Right atrium auricular region (tissue), 2 donors: ENCODE measurements at regions not wholly inside any gene's neighbourhood (a gene's known extent, or its start where the extent isn't known, plus 50 kb on each side); places are given as distances from the start of the nearest gene placed in this dataset.
"Not testable (repeated sequence)": the region's sequence is repeated elsewhere in the genome, so short reads cannot be mapped to it uniquely, and the experiment has no call there.

Source experiments
- DNase-seq: peaks from one replicate; pipeline ENCODE4 v3.0.0-alpha.2; 2019; ENCODE audit warnings: low spot score
- H3K27ac ChIP-seq, 2 donors: fragments of 200-600 bp; sonication (generic); 1 replicate in 1 of 2; 2 replicates in 1 of 2; pipeline ENCODE4 v1.5.1; 2016 to 2019
- H3K27me3 ChIP-seq, 2 donors: fragments of 200-600 bp; sonication (generic); one replicate each; pipeline versions ENCODE4 v1.5.1 to v1.6.0; 2017 to 2019
- H3K36me3 ChIP-seq: fragments of 200-600 bp; sonication (generic); one replicate; pipeline ENCODE4 v1.5.1; 2016
- H3K4me1 ChIP-seq, 2 donors: fragments of 200-600 bp; sonication (generic); one replicate each; pipeline versions ENCODE4 v1.5.1 to v1.6.0; 2017 to 2019
- H3K4me3 ChIP-seq, 2 donors: fragments of 200-600 bp; sonication (generic); 1 replicate in 1 of 2; 2 replicates in 1 of 2; pipeline ENCODE4 v1.5.1; 2017 to 2019; ENCODE audit warnings: mild to moderate bottlenecking in 1 of 2, moderate library complexity in 1 of 2
- H3K9me3 ChIP-seq, 2 donors: fragments of 200-600 bp; sonication (generic); one replicate each; pipeline ENCODE4 v1.5.1; 2019
- CTCF ChIP-seq, 2 donors: fragments of 200-600 bp; sonication (generic); IDR thresholded peaks; one replicate each; pipeline ENCODE4 v1.5.1; 2019; ENCODE audit warnings: antibody characterized with exemption in 2 of 2

DNA sequence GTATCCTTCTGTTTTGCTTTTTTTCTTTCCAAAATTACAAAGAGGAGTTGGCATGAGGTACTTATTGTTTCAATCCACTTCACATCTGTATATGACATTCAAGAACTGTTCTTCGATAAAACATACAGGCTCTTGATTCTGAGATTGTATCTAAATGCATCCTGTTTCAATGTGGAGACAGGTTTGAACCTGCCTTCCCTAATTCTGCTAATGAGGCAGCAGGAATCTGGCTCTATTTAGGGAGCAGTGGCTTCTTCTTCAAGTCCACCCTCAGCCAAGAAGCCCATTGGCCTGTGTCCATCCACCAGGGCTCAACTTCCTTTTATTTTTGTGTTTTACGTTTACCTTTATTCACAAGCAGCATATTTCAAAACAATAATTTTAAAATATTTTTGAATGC lies 84.8 kb upstream of the PIK3C3 start:
- Histone ChIP-seq H3K27ac (no peak overlapping the region), H3K4me3 (no peak overlapping the region), H3K36me3 (no peaks in the 10 kb centered on the region)

GRCh38 chr18:41865796-41866195 lies 89.2 kb upstream of the PIK3C3 start:
- not testable (repeated sequence) for DNase-seq, H3K4me1 ChIP-seq, H3K36me3 ChIP-seq, H3K27me3 ChIP-seq, H3K4me3 ChIP-seq, H3K27ac ChIP-seq, H3K9me3 ChIP-seq

More for the DNA sequence above, 84.8 kb upstream of the PIK3C3 start:
- DNase-seq: no peak
- H3K27me3 ChIP-seq: no peaks in the 10 kb centered on the region
- H3K9me3 ChIP-seq: no peaks in the 10 kb centered on the region
- no peak for TF ChIP-seq CTCF (IDR thresholded peaks at IDR 0.05)
- H3K4me1 ChIP-seq: no peaks in the 10 kb centered on the region

- Histone ChIP-seq H3K4me3 (no peak overlapping the region), H3K9me3 (no peaks in the 10 kb centered on the region), H3K27me3 (no peaks in the 10 kb centered on the region), H3K36me3 (no peaks in the 10 kb centered on the region), H3K27ac (no peak overlapping the region), H3K4me1 (no peaks in the 10 kb centered on the region)
- no peak for TF ChIP-seq CTCF (IDR thresholded peaks at IDR 0.05)
- DNase-seq: no peak
Observed at GRCh38 chr18:41864216-41864615, 90.8 kb upstream of the PIK3C3 start.

DNA sequence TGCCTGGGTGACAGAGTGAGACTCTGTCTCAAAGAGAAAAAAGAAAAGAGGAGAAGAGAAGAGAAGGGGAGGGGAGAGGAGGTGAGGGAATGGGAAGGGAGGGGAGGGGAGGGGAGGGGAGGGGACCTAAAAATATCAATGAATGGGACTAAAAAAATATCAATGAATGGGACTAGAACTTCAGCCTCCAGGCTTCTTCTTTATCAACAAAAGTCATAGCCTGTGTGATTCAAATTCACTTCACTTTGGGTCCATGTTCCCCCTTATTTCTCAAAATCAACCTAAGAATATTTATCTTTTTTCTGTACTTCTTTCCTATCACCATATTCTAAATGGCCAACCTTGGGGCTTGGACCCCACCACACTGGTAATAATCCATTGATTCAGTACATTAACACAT lies 92.1 kb upstream of the PIK3C3 start:
- H3K9me3 ChIP-seq: no peaks in the 10 kb centered on the region
- no peak for TF ChIP-seq CTCF (IDR thresholded peaks at IDR 0.05)
- H3K27ac ChIP-seq: no peak overlapping the region
- no peak for DNase-seq
- H3K4me1 ChIP-seq: no peaks in the 10 kb centered on the region
- H3K36me3 ChIP-seq: no peaks in the 10 kb centered on the region
- no peaks in the 10 kb centered on the region for H3K27me3 ChIP-seq
- no peak overlapping the region for H3K4me3 ChIP-seq

DNA sequence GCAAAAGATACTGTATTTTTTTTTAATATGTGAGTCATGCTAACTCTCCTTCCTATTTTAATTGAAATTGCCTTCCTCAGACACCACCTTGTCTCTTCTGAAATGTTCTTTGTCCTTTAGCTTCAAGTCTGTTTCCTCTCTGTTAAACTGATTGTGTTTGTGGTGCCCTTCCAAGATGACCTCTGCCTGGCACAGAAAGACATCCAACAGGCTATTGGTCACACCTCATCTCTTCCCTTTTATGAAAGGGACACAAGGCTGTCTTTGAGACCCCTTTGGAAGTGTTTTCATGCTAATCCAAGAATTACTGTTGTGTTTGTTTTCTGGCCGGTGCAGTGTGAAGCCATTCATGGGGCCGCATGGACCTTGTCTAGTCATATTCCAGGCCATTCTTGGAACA lies 94.0 kb upstream of the PIK3C3 start:
- no peak for TF ChIP-seq CTCF (IDR thresholded peaks at IDR 0.05)
- H3K9me3 ChIP-seq: no peaks in the 10 kb centered on the region
- H3K27ac ChIP-seq: no peak overlapping the region
- H3K4me3 ChIP-seq: no peak overlapping the region
- H3K27me3 ChIP-seq: no peaks in the 10 kb centered on the region
- no peak for DNase-seq
- no peaks in the 10 kb centered on the region for H3K36me3 ChIP-seq
- no peaks in the 10 kb centered on the region for H3K4me1 ChIP-seq

GRCh38 chr18:41858761-41859555 lies 96.1 kb upstream of the PIK3C3 start:
- Histone ChIP-seq H3K27ac (no peak overlapping the region), H3K4me1 (no peaks in the 10 kb centered on the region), H3K36me3 (no peaks in the 10 kb centered on the region), H3K4me3 (no peak overlapping the region), H3K9me3 (no peaks in the 10 kb centered on the region), H3K27me3 (no peaks in the 10 kb centered on the region)
- no peak for DNase-seq
- no peak for TF ChIP-seq CTCF (IDR thresholded peaks at IDR 0.05)
